Lower leg skin (tissue), 4 donors: ENCODE measurements at regions not wholly inside any gene's neighbourhood (a gene's known extent, or its start where the extent isn't known, plus 50 kb on each side); places are given as distances from the start of the nearest gene placed in this dataset.

Experiments
- DNase-seq, 2 donors: peaks; one replicate each; pipeline ENCODE4 v3.0.0-alpha.2; 2019; ENCODE audit warnings: low spot score in 2 of 2
- H3K4me3 ChIP-seq: fragments of 200-600 bp; sonication (generic); 2 replicates; pipeline ENCODE4 v1.5.1; 2017; ENCODE audit warnings: mild to moderate bottlenecking, low read depth; ENCODE audit not compliant: poor library complexity, severe bottlenecking
- POLR2A ChIP-seq, 2 donors: fragments of 450-650 bp; IDR thresholded peaks; one replicate each; pipeline ENCODE4 v1.6.1; 2016 to 2017; ENCODE audit warnings: antibody characterized with exemption in 2 of 2, mild to moderate bottlenecking in 1 of 2, moderate library complexity in 1 of 2
- WGBS, 2 donors: methylation state at CpG; one replicate each; pipeline ENCODE4 v1.1.5; 2018; 5-methylcytosine and 5-hydroxymethylcytosine counted together
- intact Hi-C: fragments of 100-400 bp; cut with DNase I; formaldehyde crosslinking; loops from one replicate; pipeline ENCODE4 v1.15.0; 2023; ENCODE audit warnings: low total_unique reads
- TF ChIP-seq, protein P1 (sequence below), 3 donors: fragments of 450-650 bp; IDR thresholded peaks; one replicate each; pipeline ENCODE4 v1.5.1; 2016; ENCODE audit warnings: antibody characterized with exemption in 3 of 3, mild to moderate bottlenecking in 3 of 3, moderate library complexity in 2 of 3

GRCh38 chr14:98994561-98994960 is 277.4 kb downstream of the BCL11B start:
- no peak for DNase-seq
- H3K4me3 ChIP-seq, result no peak overlapping the region
- WGBS, 2 donors, result 65 to 70% methylated on average over 3 of the region's 3 CpGs
- intact Hi-C loops, result no loop called here
- TF ChIP-seq POLR2A (IDR thresholded peaks at IDR 0.05), result no peak
- TF ChIP-seq, protein P1, sequence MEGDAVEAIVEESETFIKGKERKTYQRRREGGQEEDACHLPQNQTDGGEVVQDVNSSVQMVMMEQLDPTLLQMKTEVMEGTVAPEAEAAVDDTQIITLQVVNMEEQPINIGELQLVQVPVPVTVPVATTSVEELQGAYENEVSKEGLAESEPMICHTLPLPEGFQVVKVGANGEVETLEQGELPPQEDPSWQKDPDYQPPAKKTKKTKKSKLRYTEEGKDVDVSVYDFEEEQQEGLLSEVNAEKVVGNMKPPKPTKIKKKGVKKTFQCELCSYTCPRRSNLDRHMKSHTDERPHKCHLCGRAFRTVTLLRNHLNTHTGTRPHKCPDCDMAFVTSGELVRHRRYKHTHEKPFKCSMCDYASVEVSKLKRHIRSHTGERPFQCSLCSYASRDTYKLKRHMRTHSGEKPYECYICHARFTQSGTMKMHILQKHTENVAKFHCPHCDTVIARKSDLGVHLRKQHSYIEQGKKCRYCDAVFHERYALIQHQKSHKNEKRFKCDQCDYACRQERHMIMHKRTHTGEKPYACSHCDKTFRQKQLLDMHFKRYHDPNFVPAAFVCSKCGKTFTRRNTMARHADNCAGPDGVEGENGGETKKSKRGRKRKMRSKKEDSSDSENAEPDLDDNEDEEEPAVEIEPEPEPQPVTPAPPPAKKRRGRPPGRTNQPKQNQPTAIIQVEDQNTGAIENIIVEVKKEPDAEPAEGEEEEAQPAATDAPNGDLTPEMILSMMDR (IDR thresholded peaks at IDR 0.05), result no peak

DNA sequence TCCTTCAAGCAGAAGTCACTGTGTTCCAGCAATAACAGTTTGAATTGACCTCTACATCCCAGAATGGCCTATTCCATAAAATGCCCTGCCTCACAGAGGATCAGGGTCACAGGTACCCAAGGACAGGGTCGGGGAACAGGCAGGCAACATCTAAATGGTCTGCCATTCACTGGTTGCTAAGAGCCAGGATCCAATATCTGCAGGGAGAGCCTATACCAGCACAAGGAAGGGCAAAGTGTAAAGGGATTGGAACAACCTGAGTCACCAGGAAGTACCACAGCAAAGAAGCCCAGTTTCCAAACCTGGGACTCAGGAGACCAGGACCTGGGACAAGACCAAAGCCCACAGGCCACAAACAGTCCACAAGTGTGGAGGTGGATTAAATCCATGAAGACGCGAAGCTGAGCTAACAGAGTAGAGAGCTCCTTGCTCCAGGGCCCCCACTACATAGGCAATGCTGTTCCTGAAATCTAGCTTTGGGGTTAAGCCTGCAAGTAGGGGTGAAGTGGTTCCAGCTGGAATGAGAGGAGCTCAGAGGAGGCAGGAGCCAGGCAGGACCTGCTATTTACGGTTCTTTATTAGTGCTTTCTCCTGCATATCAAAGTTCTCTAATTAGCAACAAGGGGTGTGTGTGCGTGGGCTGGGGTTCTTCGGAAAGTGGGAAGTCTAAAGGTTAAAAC is 274.3 kb downstream of the BCL11B start:
- no peak for DNase-seq
- intact Hi-C loops, result no loop called here
- 87 to 94% methylated on average over 6 of the region's 6 CpGs for WGBS, 2 donors
- H3K4me3 ChIP-seq, result no peak overlapping the region
- no peak for TF ChIP-seq POLR2A (IDR thresholded peaks at IDR 0.05)
- TF ChIP-seq, protein P1 (IDR thresholded peaks at IDR 0.05), result no peak

DNA sequence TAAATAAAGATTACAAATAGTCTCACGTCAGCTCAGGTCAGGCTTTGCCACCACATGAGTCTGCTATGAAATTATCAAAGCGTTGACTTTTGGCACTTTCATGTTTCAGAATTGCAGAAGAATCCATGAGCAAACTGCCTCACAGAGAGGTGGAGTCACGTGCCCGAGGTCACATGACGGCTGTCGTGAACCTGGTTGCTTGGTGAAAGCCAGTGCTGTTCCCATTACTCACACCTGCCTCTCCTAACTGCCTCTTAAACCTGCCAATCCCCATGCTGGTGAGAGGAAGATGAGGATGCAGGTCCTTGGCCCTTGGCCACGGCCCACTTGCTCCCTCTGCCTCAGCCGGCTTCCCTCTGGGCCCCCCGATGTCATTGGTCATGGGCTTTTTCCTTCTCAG is 272.7 kb downstream of the BCL11B start:
- TF ChIP-seq, protein P1 (IDR thresholded peaks at IDR 0.05), result no peak
- no peak for TF ChIP-seq POLR2A (IDR thresholded peaks at IDR 0.05)
- 81 to 85% methylated on average over 9 of the region's 9 CpGs for WGBS, 2 donors
- no peak for DNase-seq
- H3K4me3 ChIP-seq, result no peak overlapping the region
- intact Hi-C loops, result no loop called here

- no peak for TF ChIP-seq POLR2A (IDR thresholded peaks at IDR 0.05)
- TF ChIP-seq, protein P1 (IDR thresholded peaks at IDR 0.05), result no peak
- H3K4me3 ChIP-seq, result no peak overlapping the region
- WGBS, 2 donors, result 84 to 93% methylated on average over 11 of the region's 11 CpGs
- no peak for DNase-seq
- intact Hi-C loops, result no loop called here
Measured at GRCh38 chr14:98999901-99000300, 272.1 kb downstream of the BCL11B start.

DNA sequence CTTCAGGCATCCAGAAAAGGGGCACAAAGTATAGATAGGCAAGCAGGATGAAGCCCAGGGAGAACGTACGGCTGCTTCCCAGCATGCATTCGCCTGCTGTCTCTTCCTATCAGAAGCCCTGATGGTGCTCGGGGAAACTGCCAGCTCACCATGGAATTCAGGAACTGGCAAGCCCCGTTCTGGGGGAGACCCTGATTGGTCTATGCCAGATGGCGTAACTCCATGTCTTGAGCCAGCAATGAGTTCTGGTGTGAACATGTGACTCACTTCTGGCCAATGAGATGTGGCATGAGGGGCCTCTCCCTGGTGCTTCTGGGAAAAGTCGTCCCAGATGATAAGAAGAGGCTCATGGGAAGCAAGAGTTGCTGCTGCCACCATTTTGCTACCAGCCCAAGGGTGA is 270.8 kb downstream of the BCL11B start:
- 88 to 95% methylated on average over 7 of the region's 7 CpGs for WGBS, 2 donors
- TF ChIP-seq POLR2A (IDR thresholded peaks at IDR 0.05), result no peak
- TF ChIP-seq, protein P1 (IDR thresholded peaks at IDR 0.05), result no peak
- DNase-seq, result no peak
- intact Hi-C loops, result no loop called here
- no peak overlapping the region for H3K4me3 ChIP-seq

DNA sequence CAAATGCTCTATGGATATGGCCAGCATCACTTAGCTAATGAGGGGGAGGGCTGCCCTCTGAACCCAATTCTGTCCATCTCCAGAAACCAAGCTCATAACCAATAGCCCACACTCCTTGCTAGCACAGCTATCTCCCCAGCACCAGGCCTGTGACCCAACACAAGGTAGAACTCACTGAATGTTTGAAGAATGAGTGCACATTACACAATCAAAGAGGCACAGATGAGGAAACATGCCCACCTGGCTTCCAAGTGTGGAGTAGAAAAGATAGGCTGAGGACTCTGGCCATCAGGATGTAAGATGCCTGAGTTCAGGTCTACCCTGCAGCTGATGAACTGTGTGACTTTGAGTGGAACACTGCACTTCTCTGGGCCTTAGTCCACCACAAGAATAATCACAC is 268.4 kb downstream of the BCL11B start:
- TF ChIP-seq POLR2A (IDR thresholded peaks at IDR 0.05), result no peak
- TF ChIP-seq, protein P1 (IDR thresholded peaks at IDR 0.05), result no peak
- DNase-seq, result no peak
- intact Hi-C loops, result no loop called here
- H3K4me3 ChIP-seq, result no peak overlapping the region
